ENCODE measurements at regions not wholly inside any gene's neighbourhood (a gene's known extent, or its start where the extent isn't known, plus 50 kb on each side); places are given as distances from the start of the nearest gene placed in this dataset.

GRCh38 chr7:45256775-45257174 is 99.2 kb downstream of the RAMP3 start:
- H3K4me3 ChIP-seq (ENCODE audit: low read length in 3 of 3) = no peak overlapping the region
- TF ChIP-seq CTCF (IDR thresholded peaks at IDR 0.05; ENCODE audit: borderline replicate concordance, extremely low read depth, insufficient read depth) = no peak
- no peak overlapping the region for H3K27ac ChIP-seq (ENCODE audit: low read depth in 2 of 2, low read length in 2 of 2)
- DNase-seq = no peak
- H3K36me3 ChIP-seq (ENCODE audit: control insufficient read depth in 2 of 3, insufficient read depth in 3 of 3, low read length in 3 of 3) = no peaks in the 10 kb centered on the region
- no peak overlapping the region for H3K9ac ChIP-seq (ENCODE audit: low read length in 3 of 3)
- FAIRE-seq = no peak
- no peaks in the 10 kb centered on the region for H3K9me3 ChIP-seq (ENCODE audit: control insufficient read depth in 2 of 3, insufficient read depth in 1 of 3, low read length in 3 of 3)
- intact Hi-C loops (cut with DNase I) = loop anchor here (5.0 kb wide), 1 partner anchor 99 kb away; the partner anchor contains the start of gene RAMP3
- peaks cover 0 to 2% (median 0%) of the 10 kb centered on the region in 3 donors for H3K4me1 ChIP-seq (ENCODE audit: control insufficient read depth in 2 of 3, insufficient read depth in 2 of 3, low read depth in 1 of 3, low read length in 3 of 3)
- no peaks in the 10 kb centered on the region for H3K27me3 ChIP-seq (ENCODE audit: control insufficient read depth, insufficient read depth, low read length)

- no peak for DNase-seq
- Histone ChIP-seq H3K27ac (ENCODE audit: low read depth in 2 of 2, low read length in 2 of 2) (no peak overlapping the region), H3K9ac (ENCODE audit: low read length in 3 of 3) (no peak overlapping the region), H3K9me3 (ENCODE audit: control insufficient read depth in 2 of 3, insufficient read depth in 1 of 3, low read length in 3 of 3) (no peaks in the 10 kb centered on the region), H3K27me3 (ENCODE audit: control insufficient read depth, insufficient read depth, low read length) (no peaks in the 10 kb centered on the region), H3K4me1 (ENCODE audit: control insufficient read depth in 2 of 3, insufficient read depth in 2 of 3, low read depth in 1 of 3, low read length in 3 of 3) (peaks cover 0 to 2% (median 0%) of the 10 kb centered on the region in 3 donors), H3K36me3 (ENCODE audit: control insufficient read depth in 2 of 3, insufficient read depth in 3 of 3, low read length in 3 of 3) (no peaks in the 10 kb centered on the region), H3K4me3 (ENCODE audit: low read length in 3 of 3) (no peak overlapping the region)
- TF ChIP-seq CTCF (IDR thresholded peaks at IDR 0.05; ENCODE audit: borderline replicate concordance, extremely low read depth, insufficient read depth) = no peak
- intact Hi-C loops (cut with DNase I) = loop anchor here (5.0 kb wide), 1 partner anchor 100 kb away; the partner anchor contains the start of gene RAMP3
- no peak for FAIRE-seq
Measured at GRCh38 chr7:45257284-45257683, 99.7 kb downstream of the RAMP3 start.

GRCh38 chr7:45258533-45259226 is 101.1 kb downstream of the RAMP3 start:
- no peak for TF ChIP-seq CTCF (IDR thresholded peaks at IDR 0.05; ENCODE audit: borderline replicate concordance, extremely low read depth, insufficient read depth)
- H3K27me3 ChIP-seq (ENCODE audit: control insufficient read depth, insufficient read depth, low read length) = no peaks in the 10 kb centered on the region
- H3K4me1 ChIP-seq (ENCODE audit: control insufficient read depth in 2 of 3, insufficient read depth in 2 of 3, low read depth in 1 of 3, low read length in 3 of 3) = peaks cover 0 to 2% (median 0%) of the 10 kb centered on the region in 3 donors
- H3K9me3 ChIP-seq (ENCODE audit: control insufficient read depth in 2 of 3, insufficient read depth in 1 of 3, low read length in 3 of 3) = no peaks in the 10 kb centered on the region
- H3K36me3 ChIP-seq (ENCODE audit: control insufficient read depth in 2 of 3, insufficient read depth in 3 of 3, low read length in 3 of 3) = no peaks in the 10 kb centered on the region
- FAIRE-seq (no peak), DNase-seq (no peak)
- H3K4me3 ChIP-seq (ENCODE audit: low read length in 3 of 3) = no peak overlapping the region
- intact Hi-C loops (cut with DNase I) = loop anchor here (5.0 kb wide), 1 partner anchor 101 kb away; the partner anchor contains the start of gene RAMP3
- H3K27ac ChIP-seq (ENCODE audit: low read depth in 2 of 2, low read length in 2 of 2) = no peak overlapping the region
- no peak overlapping the region for H3K9ac ChIP-seq (ENCODE audit: low read length in 3 of 3)

Data from kidney (tissue), 13 donors.